Gastrocnemius medialis (tissue), 4 donors: ENCODE measurements at regions not wholly inside any gene's neighbourhood (a gene's known extent, or its start where the extent isn't known, plus 50 kb on each side); places are given as distances from the start of the nearest gene placed in this dataset.

Experiments used
- CTCF ChIP-seq, 5 experiments: fragments of 450-650 bp in 3 of 5; fragments of 200-600 bp in 2 of 5; sonication (generic) in 2 of 5; IDR thresholded peaks in 4 of 5; conservative IDR thresholded peaks in 1 of 5; 1 replicate in 4 of 5; 2 replicates in 1 of 5; pipeline ENCODE4 v1.5.1; 2016 to 2019; ENCODE audit warnings: antibody characterized with exemption in 5 of 5, mild to moderate bottlenecking in 3 of 5, moderate library complexity in 3 of 5
- POLR2A ChIP-seq, 2 donors: fragments of 450-650 bp; IDR thresholded peaks; one replicate each; pipeline ENCODE4 v1.6.1; 2017; ENCODE audit warnings: antibody characterized with exemption in 2 of 2, mild to moderate bottlenecking in 2 of 2, moderate library complexity in 2 of 2

- TF ChIP-seq CTCF (IDR thresholded peaks at IDR 0.05 in 4 of 5, conservative IDR thresholded peaks at IDR 0.05 in 1 of 5) (no peak), POLR2A (IDR thresholded peaks at IDR 0.05) (no peak)
These were observed 136.6 kb upstream of the ZC3H15 start for GRCh38 chr2:186349508-186349907.
